B cell (primary cell): ENCODE measurements at regions not wholly inside any gene's neighbourhood (a gene's known extent, or its start where the extent isn't known, plus 50 kb on each side); places are given as distances from the start of the nearest gene placed in this dataset.

Source experiments
- ATAC-seq: fragments of 200-7000 bp; cut with Tn5 transposase; one replicate; pipeline ENCODE4 v1.10.0; 2021; ENCODE audit warnings: low read depth, mild to moderate bottlenecking, moderate number of reproducible peaks, moderate library complexity
- CTCF ChIA-PET: fragments of 350-600 bp; sonication (Branson Sonifier 250); formaldehyde crosslinking; loops from one replicate; lab custom pipeline; 2021; ENCODE audit warnings: antibody characterized with exemption, inconsistent platforms; lab: Charles Lee
- POLR2A ChIA-PET: fragments of 350-600 bp; sonication (Branson Sonifier 250); formaldehyde crosslinking; loops from one replicate; lab custom pipeline; 2021; ENCODE audit warnings: antibody characterized with exemption; lab: Charles Lee
- DNase-seq: peaks from one replicate; pipeline ENCODE4 v3.0.0; 2013
- H2AFZ ChIP-seq: 2 replicates; pipeline ENCODE4 v1.6.1; 2012; ENCODE audit warnings: mild to moderate bottlenecking, low read depth, low read length; ENCODE audit not compliant: insufficient read depth, poor library complexity, severe bottlenecking
- H3K27ac ChIP-seq, 2 donors: 1 replicate in 1 of 2; 2 replicates in 1 of 2; pipeline ENCODE4 v1.5.1; 2012 to 2013; ENCODE audit warnings: low read length in 2 of 2, mild to moderate bottlenecking in 2 of 2, moderate library complexity in 1 of 2
- H3K27me3 ChIP-seq, 4 experiments: fragments of 200-600 bp in 1 of 4; sonication (generic) in 1 of 4; replicated peaks in 1 of 4; 1 replicate in 2 of 4; 2 replicates in 2 of 4; pipeline versions ENCODE4 v1.6.1 to v1.7.0; 2013 to 2016; ENCODE audit warnings: low read length in 3 of 4, mild to moderate bottlenecking in 2 of 4, mixed read lengths in 1 of 4, moderate library complexity in 1 of 4; ENCODE audit not compliant: insufficient read depth in 4 of 4, control insufficient read depth in 3 of 4; ENCODE audit errors: control extremely low read depth in 1 of 4
- H3K36me3 ChIP-seq, 2 experiments: replicated peaks in 1 of 2; 1 replicate in 1 of 2; 2 replicates in 1 of 2; pipeline versions ENCODE4 v1.6.1 to v1.7.1; 2013; ENCODE audit warnings: low read length in 1 of 2; ENCODE audit not compliant: insufficient read depth in 2 of 2, control insufficient read depth in 1 of 2; ENCODE audit errors: control extremely low read depth in 1 of 2, extremely low read depth in 1 of 2
- H3K4me1 ChIP-seq, 2 donors: fragments of 200-600 bp in 1 of 2; sonication (generic) in 1 of 2; 1 replicate in 1 of 2; 2 replicates in 1 of 2; pipeline versions ENCODE4 v1.5.1 to v1.6.1; 2013 to 2017; ENCODE audit warnings: low read length in 2 of 2; ENCODE audit not compliant: control insufficient read depth in 2 of 2, insufficient read depth in 2 of 2
- H3K4me2 ChIP-seq: replicated peaks from 2 replicates; pipeline ENCODE3; 2012; ENCODE audit warnings: mild to moderate bottlenecking, low read depth, low read length; ENCODE audit not compliant: poor library complexity, severe bottlenecking
- H3K4me3 ChIP-seq, 5 experiments: fragments of 200-600 bp in 1 of 5; sonication (generic) in 1 of 5; 1 replicate in 3 of 5; 2 replicates in 2 of 5; pipeline versions ENCODE4 v1.5.1 to v1.7.0; 2011 to 2016; ENCODE audit warnings: low read length in 4 of 5, mild to moderate bottlenecking in 4 of 5, low read depth in 2 of 5, control low read depth in 1 of 5, moderate library complexity in 1 of 5; ENCODE audit not compliant: insufficient read depth in 1 of 5; ENCODE audit errors: control extremely low read depth in 1 of 5, extremely low read depth in 1 of 5
- H3K79me2 ChIP-seq: fragments of 200-600 bp; sonication (generic); one replicate; pipeline ENCODE4 v1.6.0; 2016; ENCODE audit warnings: low read length; ENCODE audit not compliant: control insufficient read depth, insufficient read depth
- H3K9ac ChIP-seq: fragments of 200-600 bp; sonication (generic); 2 replicates; pipeline ENCODE4 v1.6.1; 2017; ENCODE audit warnings: mild to moderate bottlenecking, low read length, moderate library complexity
- H3K9me3 ChIP-seq, 3 donors: one replicate each; pipeline versions ENCODE4 v1.6.1 to v1.7.1; 2013; ENCODE audit warnings: low read length in 2 of 3; ENCODE audit not compliant: control insufficient read depth in 2 of 3, insufficient read depth in 1 of 3; ENCODE audit errors: control extremely low read depth in 1 of 3
- H4K20me1 ChIP-seq: 2 replicates; pipeline ENCODE4 v1.6.0; 2012; ENCODE audit warnings: mild to moderate bottlenecking, low read length; ENCODE audit not compliant: insufficient read depth, control insufficient read depth, poor library complexity, severe bottlenecking
- H3K27ac Mint-ChIP-seq: one replicate; pipeline ENCODE4 v1.8.0; 2021; ENCODE audit warnings: mixed read lengths
- H3K27me3 Mint-ChIP-seq: one replicate; pipeline ENCODE4 v1.8.0; 2021; ENCODE audit warnings: mixed read lengths
- H3K4me1 Mint-ChIP-seq: one replicate; pipeline ENCODE4 v1.8.0; 2021; ENCODE audit warnings: mixed read lengths
- H3K4me3 Mint-ChIP-seq: one replicate; pipeline ENCODE4 v1.8.0; 2021; ENCODE audit warnings: mixed read lengths
- H3K9me3 Mint-ChIP-seq: one replicate; pipeline ENCODE4 v1.8.0; 2022; ENCODE audit warnings: mixed read lengths; ENCODE audit not compliant: insufficient read depth
- CTCF ChIP-seq: fragments of 200-600 bp; IDR thresholded peaks from one replicate; pipeline ENCODE4 v1.8.0; 2022; ENCODE audit warnings: antibody characterized with exemption, mild to moderate bottlenecking
- EZH2 ChIP-seq: IDR thresholded peaks from 2 replicates; pipeline ENCODE4 v1.6.1; 2012; ENCODE audit warnings: borderline replicate concordance, low read depth, mild to moderate bottlenecking, moderate library complexity, low read length; ENCODE audit not compliant: insufficient read depth, poor library complexity, severe bottlenecking
- WGBS: methylation state at CpG from one replicate; pipeline ENCODE4 v1.1.5; 2013; ENCODE audit warnings: missing lambda C conversion rate; ENCODE audit not compliant: insufficient coverage; 5-methylcytosine and 5-hydroxymethylcytosine counted together
- intact Hi-C: fragments of 100-400 bp; cut with micrococcal nuclease; formaldehyde crosslinking; loops from one replicate; pipeline ENCODE4 v1.10.0; 2022

GRCh38 chr2:176774766-176775451, 437.7 kb upstream of the HNRNPA3 start:
- Histone ChIP-seq H3K4me1 (no peaks in the 10 kb centered on the region), H3K79me2 (no peaks in the 10 kb centered on the region), H3K36me3 (no peaks in the 10 kb centered on the region), H3K4me3 (no peak overlapping the region), H3K4me2 (no peak overlapping the region), H3K9me3 (peaks cover 1 to 7% (median 5%) of the 10 kb centered on the region in 3 donors), H3K9ac (no peak overlapping the region), H4K20me1 (no peaks in the 10 kb centered on the region), H3K27ac (no peak overlapping the region), H2AFZ (no peak overlapping the region), H3K27me3 (peaks cover 0 to 2% (median 0%) of the 10 kb centered on the region in 4 experiments)
- peaks cover 3% of the 10 kb centered on the region for H3K9me3 Mint-ChIP-seq
- H3K4me3 Mint-ChIP-seq: no peak overlapping the region
- DNase-seq (no peak), ATAC-seq (no peak)
- no peak overlapping the region for H3K27ac Mint-ChIP-seq
- CTCF ChIA-PET: no interaction called here
- no CpG with 5 or more reads among the region's 2 CpGs for WGBS
- POLR2A ChIA-PET: no interaction called here
- peaks cover 3% of the 10 kb centered on the region for H3K4me1 Mint-ChIP-seq
- peaks cover 2% of the 10 kb centered on the region for H3K27me3 Mint-ChIP-seq
- intact Hi-C loops: no loop called here
- TF ChIP-seq CTCF: no peak
- no peak for TF ChIP-seq EZH2

GRCh38 chr2:176777262-176777661, 435.3 kb upstream of the HNRNPA3 start:
- Histone ChIP-seq H3K27ac (no peak overlapping the region), H3K36me3 (no peaks in the 10 kb centered on the region), H2AFZ (no peak overlapping the region), H3K27me3 (peaks cover 0 to 2% (median 0%) of the 10 kb centered on the region in 4 experiments), H3K4me2 (no peak overlapping the region), H3K9me3 (peaks cover 0 to 19% (median 7%) of the 10 kb centered on the region in 3 donors), H3K4me3 (no peak overlapping the region), H3K9ac (no peak overlapping the region), H3K4me1 (peaks cover 3 to 9% of the 10 kb centered on the region in 2 donors), H4K20me1 (no peaks in the 10 kb centered on the region), H3K79me2 (no peaks in the 10 kb centered on the region)
- no peak overlapping the region for H3K4me3 Mint-ChIP-seq
- no peak for ATAC-seq
- POLR2A ChIA-PET: no interaction called here
- no peak overlapping the region for H3K27ac Mint-ChIP-seq
- intact Hi-C loops: no loop called here
- CTCF ChIA-PET: no interaction called here
- H3K4me1 Mint-ChIP-seq: peaks cover 8% of the 10 kb centered on the region
- H3K9me3 Mint-ChIP-seq: peaks cover 13% of the 10 kb centered on the region
- WGBS: no CpG with 5 or more reads among the region's 3 CpGs
- DNase-seq: no peak
- TF ChIP-seq EZH2 (no peak), CTCF (no peak)
- peaks cover 2% of the 10 kb centered on the region for H3K27me3 Mint-ChIP-seq
